ENCODE measurements at regions not wholly inside any gene's neighbourhood (a gene's known extent, or its start where the extent isn't known, plus 50 kb on each side); places are given as distances from the start of the nearest gene placed in this dataset.
"Not testable (repeated sequence)": the region's sequence is repeated elsewhere in the genome, so short reads cannot be mapped to it uniquely, and the experiment has no call there.

DNA sequence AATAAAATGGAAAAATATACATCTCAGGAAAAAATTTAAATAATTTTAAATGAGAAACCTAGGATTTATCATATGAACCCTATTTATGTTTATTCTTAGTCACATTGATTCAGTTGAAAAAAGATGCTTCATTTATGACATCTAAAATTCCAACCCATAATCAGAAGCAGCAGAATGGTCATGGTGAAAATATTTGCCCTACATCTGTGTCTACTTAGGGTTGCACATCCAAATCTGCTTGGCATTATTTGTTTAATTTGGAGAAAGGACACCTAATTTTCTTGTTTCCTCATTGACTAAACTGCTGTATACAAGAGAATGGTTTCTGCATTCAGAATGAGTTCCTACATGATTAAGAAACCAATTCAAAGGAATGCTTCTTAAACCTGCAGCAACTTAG, 72.9 kb upstream of the SKAP2 start:
- no peaks in the 10 kb centered on the region for H3K4me1 Mint-ChIP-seq
- H3K36me3 Mint-ChIP-seq: no peaks in the 10 kb centered on the region
- H3K27ac Mint-ChIP-seq: no peak overlapping the region
- H3K9me3 Mint-ChIP-seq: no peaks in the 10 kb centered on the region
- H3K4me3 Mint-ChIP-seq: no peak overlapping the region
- no peak for ATAC-seq
- no peak for DNase-seq (ENCODE audit: low spot score in 2 of 2)

DNA sequence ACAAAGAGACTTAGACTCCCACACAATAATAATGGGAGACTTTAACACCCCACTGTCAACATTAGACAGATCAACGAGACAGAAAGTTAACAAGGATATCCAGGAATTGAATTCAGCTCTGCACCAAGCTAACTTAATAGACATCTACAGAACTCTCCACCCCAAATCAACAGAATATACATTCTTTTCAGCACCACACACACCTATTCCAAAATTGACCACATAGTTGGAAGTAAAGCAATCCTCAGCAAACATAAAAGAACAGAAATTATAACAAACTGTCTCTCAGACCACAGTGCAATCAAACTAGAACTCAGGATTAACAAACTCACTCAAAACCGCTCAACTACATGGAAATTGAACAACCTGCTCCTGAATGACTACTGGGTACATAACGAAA, 68.2 kb upstream of the SKAP2 start:
- DNase-seq (ENCODE audit: low spot score in 2 of 2); H3K4me3 Mint-ChIP-seq; H3K36me3 Mint-ChIP-seq; H3K27ac Mint-ChIP-seq; H3K4me1 Mint-ChIP-seq; H3K9me3 Mint-ChIP-seq; ATAC-seq: not testable (repeated sequence)

DNA sequence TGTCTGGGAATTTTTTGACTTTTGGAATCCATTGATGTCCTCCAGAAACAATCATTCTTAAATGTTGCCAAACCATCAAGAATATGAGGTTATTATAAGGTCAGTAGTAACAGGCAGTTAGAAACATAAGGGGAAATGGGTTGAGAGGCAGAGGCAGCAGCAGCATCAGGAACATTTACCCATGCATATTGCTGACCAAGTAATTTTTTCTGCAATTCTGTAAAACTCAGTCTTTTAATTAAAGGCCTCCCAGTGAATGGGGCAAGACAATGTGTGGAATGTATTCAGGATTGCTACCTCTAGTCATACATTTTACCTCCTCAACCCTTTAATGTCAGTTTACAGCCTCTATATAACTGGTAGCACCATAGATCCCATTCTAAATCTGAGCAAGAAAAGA, 66.5 kb upstream of the SKAP2 start:
- Mint-ChIP-seq H3K36me3 (no peaks in the 10 kb centered on the region), H3K4me3 (no peak overlapping the region), H3K4me1 (no peaks in the 10 kb centered on the region), H3K9me3 (no peaks in the 10 kb centered on the region), H3K27ac (no peak overlapping the region)
- no peak for ATAC-seq
- no peak for DNase-seq (ENCODE audit: low spot score in 2 of 2)

DNA sequence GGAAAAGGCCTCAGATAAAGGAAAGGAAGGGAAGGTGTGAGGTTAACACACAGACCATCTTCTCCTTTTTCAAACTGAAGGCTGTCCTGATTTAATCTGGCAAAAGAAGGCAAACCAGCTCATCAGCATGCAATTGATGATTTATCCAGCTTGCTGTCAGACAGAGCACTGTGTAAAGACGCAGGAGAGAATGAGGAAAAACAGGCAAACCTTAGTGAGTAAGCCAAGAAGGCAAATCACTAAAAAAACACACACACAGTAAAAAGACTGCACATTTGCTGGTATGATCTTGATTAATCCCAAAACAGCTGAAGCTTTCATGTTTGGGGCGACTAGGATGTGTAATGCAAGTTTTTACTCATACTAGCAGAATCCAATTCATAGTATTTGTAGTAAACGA, 65.8 kb upstream of the SKAP2 start:
- Mint-ChIP-seq H3K36me3 (no peaks in the 10 kb centered on the region), H3K4me1 (no peaks in the 10 kb centered on the region), H3K27ac (no peak overlapping the region), H3K9me3 (no peaks in the 10 kb centered on the region), H3K4me3 (no peak overlapping the region)
- ATAC-seq (no peak), DNase-seq (ENCODE audit: low spot score in 2 of 2) (no peak)

DNA sequence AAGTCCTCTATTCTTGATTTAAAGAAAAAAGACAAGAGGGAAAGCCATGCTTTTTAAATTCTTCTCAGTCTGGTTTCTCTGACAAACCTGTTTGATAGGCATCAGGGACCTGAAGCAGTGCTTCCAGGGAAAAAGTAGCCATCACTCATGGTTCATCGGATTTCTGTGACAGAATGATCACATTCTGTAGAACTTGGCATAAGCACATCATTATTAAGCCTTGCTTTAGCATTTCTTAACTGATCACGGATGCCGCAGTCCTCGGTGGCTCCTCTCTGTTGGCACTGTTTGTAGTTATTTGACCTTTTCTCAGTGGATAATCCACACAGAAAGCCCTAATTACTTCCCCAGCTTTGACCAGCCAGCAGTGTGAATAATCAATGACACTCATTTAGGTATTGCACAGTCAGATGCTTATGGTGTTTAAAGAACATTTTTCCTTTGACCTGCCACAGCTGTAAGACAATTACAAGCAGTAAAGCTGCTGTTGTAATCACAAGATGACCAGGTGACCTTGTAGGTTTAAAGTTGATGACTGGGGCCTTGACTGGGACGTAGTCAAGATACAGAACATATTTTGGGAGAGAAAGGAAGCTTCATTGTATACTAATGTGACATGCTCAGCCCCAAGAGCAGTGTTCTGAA, 64.4 kb upstream of the SKAP2 start:
- no peak for DNase-seq (ENCODE audit: low spot score in 2 of 2)
- H3K27ac Mint-ChIP-seq: no peak overlapping the region
- H3K9me3 Mint-ChIP-seq: no peaks in the 10 kb centered on the region
- H3K4me1 Mint-ChIP-seq: no peaks in the 10 kb centered on the region
- H3K4me3 Mint-ChIP-seq: no peak overlapping the region
- ATAC-seq: no peak
- no peaks in the 10 kb centered on the region for H3K36me3 Mint-ChIP-seq

DNA sequence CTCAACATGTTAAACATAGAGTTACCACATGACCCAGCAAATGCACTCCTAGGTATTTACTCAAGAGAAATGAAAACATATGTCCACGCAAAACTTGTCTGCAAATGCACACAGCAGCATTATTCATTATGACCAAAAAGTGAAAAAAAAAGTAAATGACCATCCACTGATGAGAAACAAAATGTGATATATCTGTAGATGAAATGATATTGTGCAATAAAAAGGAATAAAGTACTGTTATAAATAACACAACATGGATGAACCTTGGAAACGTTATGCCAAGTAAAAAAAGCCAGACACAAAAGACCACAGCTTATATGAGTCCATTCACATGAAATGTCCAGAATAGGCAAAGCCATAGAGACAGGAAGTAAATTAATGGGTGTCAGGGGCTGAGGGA, 61.4 kb upstream of the SKAP2 start:
- ATAC-seq (no peak), DNase-seq (ENCODE audit: low spot score in 2 of 2) (no peak)
- Mint-ChIP-seq H3K9me3 (no peaks in the 10 kb centered on the region), H3K4me1 (no peaks in the 10 kb centered on the region), H3K27ac (no peak overlapping the region), H3K4me3 (no peak overlapping the region), H3K36me3 (no peaks in the 10 kb centered on the region)

DNA sequence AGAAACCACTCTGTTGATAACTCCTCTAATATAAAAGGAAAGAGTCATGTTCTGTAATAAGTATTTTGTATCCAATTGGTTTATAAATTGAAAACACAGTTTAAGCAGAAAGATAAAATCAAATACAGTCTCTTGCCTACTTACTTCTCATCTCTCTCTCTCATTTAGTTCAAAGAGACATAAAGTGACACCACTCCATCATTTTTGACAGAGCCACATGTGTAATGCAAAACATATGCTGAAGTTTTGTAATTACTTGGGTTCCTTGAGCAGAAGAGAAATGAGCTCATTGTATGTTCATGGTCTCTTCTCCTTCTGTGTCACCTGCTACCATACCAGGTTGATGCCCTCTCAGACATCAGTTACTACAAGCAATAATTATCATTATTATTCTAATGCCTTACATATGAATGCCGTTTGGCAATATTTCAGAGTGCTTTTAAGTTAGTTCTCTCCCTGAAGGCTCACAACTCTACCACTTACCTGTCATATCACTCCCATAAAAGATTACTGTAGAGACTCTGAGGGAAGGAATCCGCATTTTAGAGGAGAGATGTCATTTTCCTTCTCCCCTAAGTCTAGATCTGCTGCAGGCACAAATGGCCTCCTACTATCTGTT, 59.9 kb upstream of the SKAP2 start:
- Mint-ChIP-seq H3K4me1 (no peaks in the 10 kb centered on the region), H3K9me3 (no peaks in the 10 kb centered on the region), H3K27ac (no peak overlapping the region), H3K36me3 (no peaks in the 10 kb centered on the region), H3K4me3 (no peak overlapping the region)
- no peak for DNase-seq (ENCODE audit: low spot score in 2 of 2)
- no peak for ATAC-seq

DNA sequence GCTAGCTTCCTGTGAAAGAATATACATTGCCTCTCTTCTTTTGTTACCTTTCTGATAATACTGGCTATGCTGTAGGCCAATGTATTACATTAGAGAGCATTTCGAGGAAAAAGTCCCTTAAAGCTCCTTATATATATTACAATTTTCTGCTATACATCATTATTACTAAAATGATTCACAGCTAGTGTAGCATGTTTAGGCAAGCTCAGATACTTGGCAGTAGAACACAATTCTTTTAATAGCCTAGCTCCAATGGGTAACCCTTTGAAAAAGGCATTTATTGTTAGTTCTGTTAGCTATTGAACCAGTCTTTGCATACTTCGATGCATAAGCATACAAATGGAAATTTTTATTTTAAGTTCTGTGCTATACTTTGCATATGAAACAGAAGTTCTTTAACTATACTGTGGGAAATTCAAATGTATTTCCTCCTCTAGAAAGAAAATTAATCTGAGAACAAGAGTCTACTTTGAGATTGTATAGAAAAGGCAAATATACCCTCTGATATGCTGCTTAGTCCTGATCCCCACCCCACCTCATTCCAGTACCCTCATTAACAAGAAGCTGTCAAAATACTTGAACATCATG, 55.6 kb upstream of the SKAP2 start:
- Mint-ChIP-seq H3K4me3 (no peak overlapping the region), H3K4me1 (no peaks in the 10 kb centered on the region), H3K9me3 (no peaks in the 10 kb centered on the region), H3K36me3 (no peaks in the 10 kb centered on the region), H3K27ac (no peak overlapping the region)
- ATAC-seq (no peak), DNase-seq (ENCODE audit: low spot score in 2 of 2) (no peak)

DNA sequence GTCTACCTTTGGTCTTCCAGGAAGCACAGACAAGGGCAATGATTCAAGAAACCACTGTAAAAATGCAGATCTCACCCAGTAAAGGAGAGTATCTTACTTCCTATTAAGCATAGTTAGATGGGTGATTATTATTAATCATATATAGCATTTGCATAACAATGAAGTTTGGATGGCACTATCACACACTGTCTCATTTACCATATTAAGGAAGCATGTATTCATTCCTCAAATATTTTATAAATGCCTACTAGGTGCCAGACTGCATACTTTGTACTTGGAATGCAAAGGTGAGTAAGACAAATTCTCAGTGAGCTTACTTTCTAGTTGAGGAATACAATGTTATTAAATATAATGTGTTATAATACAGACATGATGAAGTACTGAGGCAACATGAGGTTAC, 53.9 kb upstream of the SKAP2 start:
- Mint-ChIP-seq H3K9me3 (no peaks in the 10 kb centered on the region), H3K27ac (no peak overlapping the region), H3K4me1 (no peaks in the 10 kb centered on the region), H3K36me3 (no peaks in the 10 kb centered on the region), H3K4me3 (no peak overlapping the region)
- ATAC-seq: no peak
- no peak for DNase-seq (ENCODE audit: low spot score in 2 of 2)

DNA sequence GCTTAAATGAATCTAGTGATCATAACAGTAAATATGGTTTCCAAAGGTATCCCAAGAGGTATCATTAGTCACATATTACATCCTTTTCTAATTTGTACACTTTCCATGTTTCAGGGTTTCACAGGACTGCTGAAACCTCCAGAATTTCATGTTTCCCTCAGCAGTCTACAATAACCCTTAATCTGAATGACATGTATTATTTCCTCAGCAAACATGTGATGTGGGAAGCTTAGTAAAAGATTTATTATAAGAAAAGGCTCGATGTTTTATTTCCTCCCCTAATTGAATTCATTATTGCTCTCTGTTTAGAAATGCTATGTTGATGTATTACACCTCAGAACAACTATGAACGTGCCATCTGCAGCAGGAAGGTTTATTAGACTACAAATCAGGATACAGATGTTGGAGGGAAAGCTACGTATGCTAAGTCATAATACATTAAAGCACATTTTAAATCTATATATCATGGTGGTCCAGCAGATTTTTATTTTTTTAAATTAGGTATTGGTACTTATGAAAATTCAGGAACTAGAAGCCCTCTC, 52.5 kb upstream of the SKAP2 start:
- no peak for ATAC-seq
- Mint-ChIP-seq H3K27ac (no peak overlapping the region), H3K4me1 (no peaks in the 10 kb centered on the region), H3K4me3 (no peak overlapping the region), H3K9me3 (no peaks in the 10 kb centered on the region), H3K36me3 (no peaks in the 10 kb centered on the region)
- DNase-seq (ENCODE audit: low spot score in 2 of 2): no peak

DNA sequence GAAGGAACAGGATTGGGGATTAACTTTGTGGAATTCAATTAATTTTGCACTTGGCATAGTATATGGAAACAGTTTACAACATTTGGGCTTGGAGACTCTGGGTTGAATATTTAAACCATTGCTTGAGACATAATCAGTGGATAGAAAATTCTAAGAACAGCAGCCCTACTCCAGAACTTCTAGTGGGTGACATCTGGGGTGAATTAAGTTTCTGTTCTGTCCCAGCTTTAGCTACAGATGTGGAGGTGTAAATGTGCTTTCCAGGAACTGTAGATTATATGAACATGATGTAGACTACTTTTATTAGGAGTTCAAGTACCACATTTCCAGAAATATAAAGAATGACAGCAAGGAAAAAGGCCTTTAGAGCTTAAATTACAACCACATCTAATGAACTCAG, 51.9 kb upstream of the SKAP2 start:
- Mint-ChIP-seq H3K9me3 (no peaks in the 10 kb centered on the region), H3K36me3 (no peaks in the 10 kb centered on the region), H3K27ac (no peak overlapping the region), H3K4me3 (no peak overlapping the region), H3K4me1 (no peaks in the 10 kb centered on the region)
- ATAC-seq: no peak
- no peak for DNase-seq (ENCODE audit: low spot score in 2 of 2)
